Iris pigment epithelial cell (primary cell): ENCODE measurements at regions not wholly inside any gene's neighbourhood (a gene's known extent, or its start where the extent isn't known, plus 50 kb on each side); places are given as distances from the start of the nearest gene placed in this dataset.

ENCODE experiments used
- DNase-seq: peaks from one replicate; pipeline ENCODE4 v3.0.0-alpha.2; 2011; ENCODE audit warnings: low read depth

DNA sequence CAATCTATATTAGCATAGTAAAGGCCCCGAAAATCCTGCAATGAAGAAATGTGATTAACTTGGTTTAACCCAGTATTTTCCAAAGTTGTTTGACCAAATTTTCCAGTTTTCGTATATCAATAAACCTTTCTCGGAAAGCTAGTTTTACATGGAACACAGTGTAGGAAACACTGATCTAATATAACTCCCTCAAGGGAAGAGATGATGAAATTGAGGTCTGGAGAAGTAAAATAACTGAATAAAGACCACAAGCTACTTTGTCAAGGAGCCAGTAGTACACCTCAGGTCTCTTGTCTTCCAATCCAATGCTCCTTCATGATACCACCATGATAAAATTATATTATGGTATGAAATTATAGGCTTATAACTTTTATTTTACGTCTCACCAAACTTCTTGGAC lies 118.1 kb upstream of the TARS1 start:
- no peak for DNase-seq

DNA sequence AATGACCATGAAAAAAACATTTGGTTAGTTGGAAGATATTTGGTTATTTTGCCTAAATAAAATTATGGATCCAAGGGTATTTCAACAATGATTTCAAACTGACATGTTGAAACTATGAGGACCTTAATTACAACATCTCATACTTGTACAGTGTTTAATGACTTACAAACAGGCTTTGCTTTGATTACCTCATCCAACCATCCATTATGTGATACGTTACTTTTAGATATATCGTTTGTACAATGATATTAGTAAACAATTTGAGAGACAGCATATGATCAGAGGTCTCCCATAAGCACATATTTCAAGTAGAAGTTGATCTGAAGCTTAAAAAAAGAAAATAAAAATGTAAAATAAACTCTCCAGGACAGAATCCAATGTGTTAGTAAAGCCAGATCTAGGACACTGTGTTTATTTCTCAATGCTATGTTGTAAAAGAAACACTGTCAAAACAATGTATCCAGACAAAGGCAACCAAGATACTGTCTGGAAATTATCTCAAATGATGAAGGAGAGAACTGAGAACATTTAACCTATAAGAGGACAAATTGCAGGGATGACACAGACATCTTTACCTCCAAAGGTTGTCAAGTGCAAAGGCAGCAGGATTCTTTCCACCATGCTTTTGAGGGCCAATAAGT lies 116.0 kb upstream of the TARS1 start:
- DNase-seq = no peak

DNA sequence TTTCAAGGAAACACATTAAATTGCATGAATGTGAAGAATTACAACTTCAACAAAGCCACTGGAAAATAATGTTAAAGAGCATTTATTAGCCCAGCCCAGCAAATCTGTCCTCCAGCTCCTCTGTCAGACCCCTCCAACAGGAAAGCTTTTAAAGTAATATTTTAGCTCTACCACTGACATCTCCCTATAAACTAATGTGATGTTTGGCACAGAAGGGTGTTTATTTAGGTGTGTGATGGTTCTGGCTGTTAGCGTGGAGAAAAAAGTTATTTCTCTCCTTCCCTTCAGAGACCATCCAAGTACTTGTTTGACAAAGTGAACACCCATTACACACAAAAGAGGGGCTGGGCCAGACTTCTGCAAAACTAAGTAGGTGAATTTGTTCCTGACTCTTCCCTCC lies 111.9 kb upstream of the TARS1 start:
- no peak for DNase-seq

GRCh38 chr5:33329891-33330290 lies 110.9 kb upstream of the TARS1 start:
- no peak for DNase-seq

GRCh38 chr5:33330426-33330825 lies 110.3 kb upstream of the TARS1 start:
- DNase-seq = no peak

DNA sequence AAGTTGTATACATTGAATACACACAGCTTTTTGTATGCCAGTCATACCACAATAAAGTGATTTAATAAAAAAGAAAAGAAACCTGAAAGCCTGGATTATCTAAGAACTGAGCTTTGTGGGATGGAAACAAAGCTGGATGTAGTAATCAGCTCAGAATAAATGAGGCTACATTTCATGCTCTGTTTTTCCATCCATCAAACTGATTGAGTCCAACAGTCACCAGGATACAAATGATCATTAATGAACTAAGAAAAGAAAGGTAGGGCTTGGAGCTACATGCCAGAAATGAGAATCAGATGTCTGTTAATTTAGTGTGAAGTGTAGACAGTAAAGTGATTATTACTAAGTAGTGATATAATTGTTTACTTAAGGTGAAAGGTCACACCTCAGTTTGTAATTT lies 109.8 kb upstream of the TARS1 start:
- DNase-seq = no peak

DNA sequence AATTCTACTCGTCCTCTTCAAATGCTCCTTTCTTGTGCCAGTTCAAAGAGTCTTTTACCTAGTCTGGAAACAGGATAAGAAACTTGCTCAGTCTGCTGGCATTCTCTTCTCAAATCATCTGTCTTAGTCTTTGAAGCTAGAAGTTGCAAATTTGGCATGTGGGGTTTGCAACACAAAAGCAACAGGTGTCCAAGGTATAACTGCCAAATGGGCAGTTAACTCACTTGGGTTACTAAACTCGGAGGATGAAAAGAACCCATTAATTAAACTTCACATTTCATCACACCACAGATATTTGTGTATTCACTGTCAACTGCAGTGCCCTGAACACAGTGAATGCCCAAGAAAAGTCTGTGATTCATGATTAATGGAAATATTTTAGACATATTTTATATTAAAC lies 108.0 kb upstream of the TARS1 start:
- DNase-seq = no peak

DNA sequence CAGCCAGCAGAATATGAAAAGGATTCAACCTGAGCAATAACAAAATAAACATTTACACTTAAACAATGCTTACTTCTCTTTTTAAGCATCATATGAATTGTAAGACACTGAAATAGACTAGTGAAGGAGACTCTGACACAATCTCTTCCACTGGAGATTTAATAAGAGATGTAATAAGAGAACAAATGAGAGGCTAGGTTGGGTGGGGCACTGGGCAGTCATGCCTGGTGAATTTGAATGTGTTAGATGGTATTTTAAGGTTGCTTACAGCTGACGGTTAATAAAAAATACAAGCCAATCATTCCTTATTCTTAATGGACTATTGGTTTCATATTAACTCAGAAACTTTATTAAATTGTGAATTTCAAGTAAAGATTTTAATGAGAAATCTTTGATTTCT lies 105.9 kb upstream of the TARS1 start:
- no peak for DNase-seq

GRCh38 chr5:33336891-33337636 lies 103.7 kb upstream of the TARS1 start:
- DNase-seq = peak; percentile 69

DNA sequence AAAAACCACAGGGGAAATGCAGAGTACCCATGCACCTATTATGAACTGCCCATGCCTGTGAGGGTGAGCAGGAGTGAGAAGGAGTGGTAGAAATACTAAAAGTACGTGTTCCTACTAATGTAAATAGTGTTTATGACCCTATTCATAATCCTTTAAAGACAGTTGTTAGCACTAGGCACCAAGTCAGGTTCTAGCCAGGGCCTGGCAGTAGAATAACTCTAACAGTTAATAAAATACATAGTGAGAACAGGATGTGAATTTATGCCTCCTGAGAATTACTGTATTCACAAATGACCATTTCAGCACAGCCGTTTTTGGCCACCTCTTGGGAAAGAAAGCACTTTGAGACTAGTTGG lies 103.2 kb upstream of the TARS1 start:
- no peak for DNase-seq

GRCh38 chr5:33338336-33339110 lies 102.2 kb upstream of the TARS1 start:
- DNase-seq = no peak

DNA sequence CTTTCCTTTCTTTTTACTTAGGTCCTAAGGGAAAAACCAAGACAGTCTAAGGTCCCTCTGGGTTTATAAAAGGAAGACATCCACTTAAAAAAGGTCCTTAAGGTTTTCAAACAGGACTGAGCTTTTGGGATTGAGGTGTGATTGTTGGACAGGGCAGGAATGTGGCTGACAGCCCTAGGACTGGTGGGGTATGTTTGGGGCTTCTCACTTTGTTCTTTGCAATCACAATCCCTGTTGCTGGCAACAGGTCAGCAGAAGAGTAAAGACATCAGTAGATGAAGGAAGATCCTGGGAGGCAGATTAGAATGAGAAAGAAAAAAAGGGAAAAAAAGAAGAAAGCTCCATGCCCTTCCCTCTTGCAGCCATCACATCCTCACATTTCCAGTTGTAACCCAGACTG lies 101.4 kb upstream of the TARS1 start:
- DNase-seq = no peak

GRCh38 chr5:33340195-33340594 lies 100.6 kb upstream of the TARS1 start:
- no peak for DNase-seq

DNA sequence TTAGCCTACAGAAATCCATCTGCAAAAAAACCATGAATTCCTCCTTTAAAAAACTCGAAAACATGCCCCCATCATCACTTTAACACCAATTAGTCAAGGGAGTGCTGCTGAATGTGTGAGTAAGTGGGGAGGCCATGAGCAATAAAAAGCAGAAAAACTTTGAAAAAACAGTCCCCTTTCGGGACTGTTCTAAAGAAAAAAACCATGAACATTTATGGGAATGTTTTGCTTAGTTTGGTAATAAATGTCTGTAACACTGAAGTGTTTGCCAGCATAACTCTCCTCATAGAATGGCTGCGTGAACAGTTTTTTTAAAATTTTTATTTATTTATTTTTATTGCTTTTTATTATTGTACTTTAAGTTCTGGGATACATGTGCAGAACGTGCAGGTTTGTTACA lies 99.4 kb upstream of the TARS1 start:
- DNase-seq = no peak

DNA sequence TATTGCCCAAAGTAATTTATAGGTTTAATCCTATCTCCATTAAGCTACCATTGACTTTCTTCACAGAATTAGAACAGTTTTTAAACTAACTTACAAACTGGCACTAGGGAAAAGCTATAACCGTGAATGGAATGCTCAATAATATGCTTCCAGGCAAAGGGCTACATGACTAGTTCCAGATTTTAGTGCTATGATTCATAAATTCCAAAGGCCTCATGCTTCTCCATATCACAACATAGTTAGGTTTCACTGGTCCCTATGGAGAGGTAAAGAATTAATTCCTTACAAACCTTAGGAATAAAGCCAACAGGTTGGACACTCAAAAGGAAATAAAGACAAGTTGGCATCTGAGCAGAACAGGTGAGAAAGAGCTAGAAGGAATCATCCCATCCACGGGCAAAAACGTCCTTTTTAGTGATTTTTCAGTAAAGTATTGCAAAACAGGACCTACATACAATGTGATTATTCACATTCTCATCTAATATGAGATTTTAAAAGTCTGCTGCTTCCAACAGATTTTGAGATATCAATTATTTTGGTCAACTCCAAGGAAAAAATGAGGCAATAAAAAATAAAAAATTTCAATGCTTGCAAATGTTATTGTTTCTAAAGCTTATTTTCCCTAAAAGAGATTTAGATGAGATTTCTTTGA lies 97.0 kb upstream of the TARS1 start:
- peak; percentile 89 for DNase-seq

DNA sequence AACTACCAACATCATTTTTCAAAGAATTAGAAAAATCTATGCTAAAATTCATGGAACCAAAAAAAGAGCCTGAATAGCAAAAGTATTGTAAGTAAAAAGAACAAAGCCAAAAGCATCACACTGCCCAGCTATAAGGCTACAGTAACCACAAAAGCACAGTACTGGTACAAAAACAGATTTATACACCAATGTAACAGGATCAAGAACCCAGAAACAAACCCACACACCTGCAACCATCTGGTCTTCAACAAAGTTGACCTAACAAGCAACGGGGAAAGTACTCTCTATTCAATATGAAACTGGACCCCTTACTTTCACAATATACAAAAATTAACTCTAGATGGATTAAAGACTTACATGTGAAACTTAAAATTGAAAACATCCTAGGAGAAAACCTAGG lies 94.2 kb upstream of the TARS1 start:
- DNase-seq = no peak

- no peak for DNase-seq
Observed at GRCh38 chr5:33361781-33362180, 79.0 kb upstream of the TARS1 start.

DNA sequence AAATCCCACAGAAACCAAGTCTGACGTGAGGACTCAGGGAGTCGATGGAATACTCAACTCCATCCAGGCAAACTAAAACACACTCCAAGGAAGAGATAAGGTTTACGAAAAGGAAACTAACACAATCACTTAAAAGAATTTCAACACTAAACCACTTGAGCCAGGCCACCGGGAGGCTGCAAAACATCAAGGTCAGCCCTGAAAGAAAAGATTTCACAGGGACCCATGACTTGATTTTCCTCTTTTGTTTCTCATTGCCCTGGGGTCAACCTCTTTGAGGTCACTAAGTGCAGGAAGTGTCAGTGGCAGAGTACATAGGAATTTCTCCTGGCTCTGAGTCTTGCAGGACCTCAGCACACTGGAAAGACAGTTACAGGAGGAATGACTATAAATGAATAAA lies 77.8 kb upstream of the TARS1 start:
- DNase-seq = peak; percentile 61

- DNase-seq = no peak
Observed at GRCh38 chr5:33363537-33363936, 77.2 kb upstream of the TARS1 start.

DNA sequence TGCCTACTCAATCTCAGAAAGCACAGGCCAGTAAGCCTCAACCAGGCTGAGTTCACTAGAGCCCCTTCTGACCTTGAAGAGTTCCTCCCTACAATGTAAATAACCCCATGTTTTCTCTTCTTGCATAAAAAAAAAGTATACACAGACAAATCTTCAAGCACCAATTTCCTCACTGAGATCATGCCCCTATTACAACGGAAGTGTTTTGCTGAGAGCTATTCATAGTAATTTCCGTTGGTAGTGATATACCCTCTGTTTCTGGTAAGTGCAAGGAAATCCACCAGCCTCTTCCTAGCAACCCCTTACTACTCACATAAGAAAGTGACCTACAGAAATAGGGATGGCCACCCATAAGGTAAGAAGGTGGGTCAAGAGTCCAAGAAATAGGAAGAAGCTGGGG lies 76.4 kb upstream of the TARS1 start:
- DNase-seq = no peak

- DNase-seq = no peak
Observed at GRCh38 chr5:33367416-33367815, 73.3 kb upstream of the TARS1 start.

DNA sequence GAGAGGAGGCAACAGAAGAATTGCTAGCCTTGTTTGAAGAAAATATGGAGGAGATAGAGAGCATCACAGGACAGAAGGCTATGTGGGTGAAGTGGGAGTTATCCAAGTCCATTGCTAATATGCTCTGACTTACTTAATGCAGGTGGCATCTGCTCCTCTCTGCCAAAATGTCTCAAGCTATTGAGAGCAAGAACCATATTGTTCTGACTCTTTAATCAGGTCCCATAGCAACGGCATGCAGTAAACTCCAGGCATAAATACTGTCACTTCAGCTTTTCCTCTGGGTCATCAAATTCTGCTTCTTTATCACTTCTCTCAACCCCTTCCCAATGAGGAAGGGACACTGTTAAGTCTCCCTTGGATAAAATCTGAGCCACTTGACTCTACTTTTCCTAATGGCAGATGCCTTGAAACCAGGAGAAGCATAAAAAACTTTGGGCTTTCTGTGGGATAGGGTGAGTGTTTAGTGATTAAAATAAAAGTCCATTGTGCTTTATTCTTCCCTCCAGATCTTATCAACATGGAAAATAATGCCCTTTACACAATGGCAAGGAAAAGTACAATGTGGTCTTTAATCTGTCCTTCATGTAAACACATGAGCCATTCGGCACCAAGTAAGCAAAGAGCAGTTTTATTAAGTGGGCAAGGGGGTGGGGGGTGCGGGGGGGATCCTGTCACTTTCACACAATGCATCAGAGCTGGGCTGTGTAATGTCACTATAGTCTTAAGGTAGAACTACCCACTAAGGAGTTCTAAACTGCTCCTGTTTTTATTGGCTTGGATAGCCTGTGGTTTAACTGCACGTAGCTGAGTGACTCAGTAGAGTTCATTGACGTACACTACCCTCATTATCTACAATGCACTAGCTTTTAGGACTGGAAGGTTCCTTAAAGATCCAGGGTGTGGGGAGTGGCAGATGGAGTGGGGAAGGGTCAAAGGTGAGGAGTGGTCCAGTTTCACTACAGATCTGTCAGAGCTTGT lies 71.0 kb upstream of the TARS1 start:
- DNase-seq = peak; percentile 95
